IMR-90 (cell line): ENCODE measurements at regions not wholly inside any gene's neighbourhood (a gene's known extent, or its start where the extent isn't known, plus 50 kb on each side); places are given as distances from the start of the nearest gene placed in this dataset.

Source experiments
- ATAC-seq: fragments of 200-7000 bp; cut with Tn5 transposase; 2 replicates; pipeline ENCODE4 v1.9.1; 2020; ENCODE audit warnings: low read depth, mild to moderate bottlenecking, moderate library complexity
- BruUV-seq: library from RNA; stranded (reverse); fragments of 400-500 nt; replicated peaks from 2 replicates; lab custom pipeline; 2021; lab: Mats Ljungman, UMichigan
- CTCF ChIA-PET: fragments of 300-600 bp; formaldehyde crosslinking; extraction: SDS; loops from one replicate; lab custom pipeline; 2021; ENCODE audit warnings: antibody characterized with exemption; lab: Yijun Ruan, JAX
- POLR2A ChIA-PET: fragments of 300-600 bp; sonication (Branson Sonifier 250); formaldehyde crosslinking; loops from one replicate; lab custom pipeline; 2022; ENCODE audit warnings: antibody characterized with exemption; ENCODE audit not compliant: unreplicated experiment; lab: Charles Lee
- DNase-seq: peaks from one replicate; pipeline ENCODE4 v3.0.0; 2013
- H2AFZ ChIP-seq: replicated peaks from 2 replicates; pipeline ENCODE3; 2013; ENCODE audit warnings: low read length, mild to moderate bottlenecking; ENCODE audit not compliant: poor library complexity
- H2AK5ac ChIP-seq: 2 replicates; pipeline ENCODE4 v1.6.1; 2013; ENCODE audit warnings: low read depth, low read length, inconsistent platforms
- H2AK9ac ChIP-seq: replicated peaks from 2 replicates; pipeline ENCODE3; 2013; ENCODE audit warnings: mild to moderate bottlenecking, low read depth, low read length, moderate library complexity; ENCODE audit not compliant: poor library complexity
- H2BK120ac ChIP-seq: 2 replicates; pipeline ENCODE4 v1.6.1; 2013; ENCODE audit warnings: low read depth, low read length, inconsistent platforms
- H2BK15ac ChIP-seq: 3 replicates; pipeline ENCODE4 v1.6.1; 2013; ENCODE audit warnings: low read depth, low read length, inconsistent platforms
- H2BK20ac ChIP-seq: 2 replicates; pipeline ENCODE4 v1.6.1; 2013; ENCODE audit warnings: low read depth, mild to moderate bottlenecking, inconsistent platforms, low read length, moderate library complexity
- H2BK5ac ChIP-seq: 2 replicates; pipeline ENCODE4 v1.6.1; 2013; ENCODE audit warnings: mild to moderate bottlenecking, low read depth, low read length, inconsistent platforms; ENCODE audit not compliant: poor library complexity, severe bottlenecking
- H3K14ac ChIP-seq: replicated peaks from 2 replicates; pipeline ENCODE4 v1.6.1; 2013; ENCODE audit warnings: low read depth, low read length, inconsistent platforms
- H3K18ac ChIP-seq: 2 replicates; pipeline ENCODE4 v1.6.1; 2013; ENCODE audit warnings: low read depth, low read length, control low read depth
- H3K23ac ChIP-seq: 2 replicates; pipeline ENCODE4 v1.6.1; 2013; ENCODE audit warnings: low read depth, low read length, inconsistent platforms
- H3K27ac ChIP-seq: 2 replicates; pipeline ENCODE4 v1.5.1; 2013; ENCODE audit warnings: mild to moderate bottlenecking, control low read depth, low read length; ENCODE audit not compliant: insufficient read depth
- H3K27me3 ChIP-seq: 2 replicates; pipeline ENCODE4 v1.6.1; 2013; ENCODE audit warnings: low read length; ENCODE audit not compliant: control insufficient read depth, insufficient read depth
- H3K36me3 ChIP-seq: 2 replicates; pipeline ENCODE4 v1.6.1; 2013; ENCODE audit warnings: low read length, mixed read lengths; ENCODE audit not compliant: control insufficient read depth, insufficient read depth
- H3K4ac ChIP-seq: 2 replicates; pipeline ENCODE4 v1.6.1; 2013; ENCODE audit warnings: low read depth, low read length, inconsistent platforms
- H3K4me1 ChIP-seq: 2 replicates; pipeline ENCODE4 v1.6.1; 2013; ENCODE audit warnings: low read length, mixed read lengths; ENCODE audit not compliant: control insufficient read depth, insufficient read depth
- H3K4me2 ChIP-seq: 2 replicates; pipeline ENCODE4 v1.6.1; 2013; ENCODE audit warnings: low read depth, mild to moderate bottlenecking, control low read depth, low read length, moderate library complexity
- H3K4me3 ChIP-seq: 2 replicates; pipeline ENCODE4 v1.5.1; 2013; ENCODE audit warnings: low read depth, mild to moderate bottlenecking, control low read depth, low read length, moderate library complexity; ENCODE audit not compliant: insufficient read depth
- H3K56ac ChIP-seq: 2 replicates; pipeline ENCODE4 v1.6.1; 2013; ENCODE audit warnings: low read length, inconsistent platforms; ENCODE audit not compliant: insufficient read depth; ENCODE audit errors: extremely low read depth
- H3K79me1 ChIP-seq, 2 experiments: 2 replicates each; pipeline ENCODE4 v1.6.1; 2013; ENCODE audit warnings: low read length in 2 of 2, inconsistent platforms in 1 of 2, low read depth in 1 of 2
- H3K9ac ChIP-seq: 2 replicates; pipeline ENCODE4 v1.6.1; 2013; ENCODE audit warnings: low read depth, low read length, control low read depth
- H3K9me1 ChIP-seq: 2 replicates; pipeline ENCODE4 v1.6.1; 2013; ENCODE audit warnings: low read length, inconsistent platforms; ENCODE audit not compliant: insufficient read depth
- H3K9me3 ChIP-seq: 2 replicates; pipeline ENCODE4 v1.6.1; 2013; ENCODE audit warnings: low read length; ENCODE audit not compliant: control insufficient read depth, insufficient read depth
- H4K20me1 ChIP-seq: 2 replicates; pipeline ENCODE4 v1.6.1; 2013; ENCODE audit warnings: low read length, inconsistent platforms; ENCODE audit not compliant: insufficient read depth
- H4K5ac ChIP-seq: 2 replicates; pipeline ENCODE4 v1.6.1; 2013; ENCODE audit warnings: mild to moderate bottlenecking, low read depth, low read length, control low read depth
- H4K8ac ChIP-seq, 2 experiments: 2 replicates each; pipeline ENCODE4 v1.6.1; 2013; ENCODE audit warnings: low read depth in 2 of 2, low read length in 2 of 2, control low read depth in 1 of 2, inconsistent platforms in 1 of 2
- H4K91ac ChIP-seq: 2 replicates; pipeline ENCODE4 v1.6.1; 2013; ENCODE audit warnings: low read depth, low read length, inconsistent platforms; ENCODE audit not compliant: insufficient read depth
- BHLHE40 ChIP-seq: fragments of 150-350 bp; IDR thresholded peaks from 2 replicates; pipeline ENCODE4 v1.6.1; 2016; ENCODE audit warnings: mild to moderate bottlenecking, low read depth, low read length
- CHD1 ChIP-seq: IDR thresholded peaks from 2 replicates; pipeline ENCODE4 v1.6.1; 2012; ENCODE audit warnings: low read depth, low read length, improper control_type of control experiment
- CTCF ChIP-seq: conservative IDR thresholded peaks from 2 replicates; pipeline ENCODE4 v1.5.1; 2012; ENCODE audit warnings: mild to moderate bottlenecking, low read depth, low read length, improper control_type of control experiment
- FOS ChIP-seq: fragments of 150-350 bp; IDR thresholded peaks from 2 replicates; pipeline ENCODE4 v1.6.1; 2016; ENCODE audit warnings: low read depth, low read length
- MAFK ChIP-seq: IDR thresholded peaks from 2 replicates; pipeline ENCODE4 v1.6.1; 2012; ENCODE audit warnings: low read depth, low read length, improper control_type of control experiment
- MAZ ChIP-seq: IDR thresholded peaks from 2 replicates; pipeline ENCODE4 v1.6.1; 2012; ENCODE audit warnings: low read depth, mild to moderate bottlenecking, low read length, improper control_type of control experiment, moderate library complexity, borderline replicate concordance
- MXI1 ChIP-seq: IDR thresholded peaks from 2 replicates; pipeline ENCODE4 v1.6.1; 2012; ENCODE audit warnings: low read depth, mild to moderate bottlenecking, low read length, moderate library complexity, borderline replicate concordance
- NFE2L2 ChIP-seq: fragments of 150-350 bp; IDR thresholded peaks from 2 replicates; pipeline ENCODE4 v1.6.1; 2016; ENCODE audit warnings: low read depth, mild to moderate bottlenecking, low read length
- POLR2A ChIP-seq: IDR thresholded peaks from 2 replicates; pipeline ENCODE4 v1.6.1; 2012; ENCODE audit warnings: mild to moderate bottlenecking, low read depth, low read length
- SMC3 ChIP-seq: fragments of 150-350 bp; IDR thresholded peaks from 2 replicates; pipeline ENCODE4 v1.6.1; 2016; ENCODE audit warnings: low read depth, mild to moderate bottlenecking, antibody characterized with exemption, low read length, moderate library complexity
- WGBS, 2 experiments: methylation state at CpG; one replicate each; pipeline versions ENCODE4 v1.1.5 to v1.1.7; 2013; ENCODE audit warnings: missing lambda C conversion rate in 2 of 2; ENCODE audit not compliant: insufficient read length in 1 of 2; ENCODE audit errors: extremely low coverage in 2 of 2; 5-methylcytosine and 5-hydroxymethylcytosine counted together
- dilution Hi-C: fragments of 300-500 bp; cut with HindIII; formaldehyde crosslinking; loops from one replicate; pipeline ENCODE4 v1.14.3; 2018; ENCODE audit warnings: low sequenced_read_pairs; ENCODE audit not compliant: unreplicated experiment
- in situ Hi-C: fragments of 300-500 bp; cut with MboI; formaldehyde crosslinking; loops from 3 replicates; pipeline ENCODE4 v1.14.3; 2019; ENCODE audit warnings: low sequenced_read_pairs, inconsistent platforms, mixed read lengths
- intact Hi-C: fragments of 100-400 bp; cut with micrococcal nuclease; formaldehyde crosslinking; loops from 2 replicates; pipeline ENCODE4 v1.10.0; 2022

- Histone ChIP-seq H3K79me1 (no peaks in the 10 kb centered on the region), H3K9me1 (no peaks in the 10 kb centered on the region), H3K4ac (no peak overlapping the region), H4K91ac (no peak overlapping the region), H2AK9ac (no peak overlapping the region), H3K4me2 (no peak overlapping the region), H3K23ac (no peak overlapping the region), H3K27me3 (peaks cover 4% of the 10 kb centered on the region), H2BK120ac (no peak overlapping the region), H2AFZ (no peak overlapping the region), H4K5ac (no peak overlapping the region), H3K27ac (no peak overlapping the region), H2BK15ac (no peak overlapping the region), H4K20me1 (no peaks in the 10 kb centered on the region), H3K4me3 (no peak overlapping the region), H3K9me3 (no peaks in the 10 kb centered on the region), H3K14ac (no peak overlapping the region), H3K18ac (no peak overlapping the region), H2BK5ac (no peak overlapping the region), H4K8ac (no peak overlapping the region), H3K9ac (no peak overlapping the region), H3K56ac (no peak overlapping the region), H2BK20ac (no peak overlapping the region), H2AK5ac (no peak overlapping the region), H3K4me1 (no peaks in the 10 kb centered on the region), H3K36me3 (no peaks in the 10 kb centered on the region)
- in situ Hi-C loops, result no loop called here
- CTCF ChIA-PET, result interaction anchor here (1.1 kb wide), 1 partner anchor 214 kb away, joined by 4 read pairs; a partner anchor contains a TSS
- no peak for DNase-seq
- intact Hi-C loops, result no loop called here
- POLR2A ChIA-PET, result no interaction called here
- ATAC-seq, result no peak
- 38% methylated on average over 5 of the region's 9 CpGs; no CpG with 5 or more reads in 1 of the 2 experiments for WGBS, 2 experiments
- TF ChIP-seq CTCF, result no peak
- no peak for TF ChIP-seq NFE2L2
- no peak for TF ChIP-seq MAFK
- no peak for TF ChIP-seq SMC3
- TF ChIP-seq POLR2A, result no peak
- TF ChIP-seq BHLHE40, result no peak
- no peak for TF ChIP-seq MAZ
- no peak for TF ChIP-seq CHD1
- TF ChIP-seq MXI1, result no peak
- TF ChIP-seq FOS, result no peak
- dilution Hi-C loops, result no loop called here
- BruUV-seq, result no TSS peak
These were observed 269.4 kb downstream of the LOXHD1 start for GRCh38 chr18:46387441-46388131.
